ENCODE measurements at regions not wholly inside any gene's neighbourhood (a gene's known extent, or its start where the extent isn't known, plus 50 kb on each side); places are given as distances from the start of the nearest gene placed in this dataset.

DNA sequence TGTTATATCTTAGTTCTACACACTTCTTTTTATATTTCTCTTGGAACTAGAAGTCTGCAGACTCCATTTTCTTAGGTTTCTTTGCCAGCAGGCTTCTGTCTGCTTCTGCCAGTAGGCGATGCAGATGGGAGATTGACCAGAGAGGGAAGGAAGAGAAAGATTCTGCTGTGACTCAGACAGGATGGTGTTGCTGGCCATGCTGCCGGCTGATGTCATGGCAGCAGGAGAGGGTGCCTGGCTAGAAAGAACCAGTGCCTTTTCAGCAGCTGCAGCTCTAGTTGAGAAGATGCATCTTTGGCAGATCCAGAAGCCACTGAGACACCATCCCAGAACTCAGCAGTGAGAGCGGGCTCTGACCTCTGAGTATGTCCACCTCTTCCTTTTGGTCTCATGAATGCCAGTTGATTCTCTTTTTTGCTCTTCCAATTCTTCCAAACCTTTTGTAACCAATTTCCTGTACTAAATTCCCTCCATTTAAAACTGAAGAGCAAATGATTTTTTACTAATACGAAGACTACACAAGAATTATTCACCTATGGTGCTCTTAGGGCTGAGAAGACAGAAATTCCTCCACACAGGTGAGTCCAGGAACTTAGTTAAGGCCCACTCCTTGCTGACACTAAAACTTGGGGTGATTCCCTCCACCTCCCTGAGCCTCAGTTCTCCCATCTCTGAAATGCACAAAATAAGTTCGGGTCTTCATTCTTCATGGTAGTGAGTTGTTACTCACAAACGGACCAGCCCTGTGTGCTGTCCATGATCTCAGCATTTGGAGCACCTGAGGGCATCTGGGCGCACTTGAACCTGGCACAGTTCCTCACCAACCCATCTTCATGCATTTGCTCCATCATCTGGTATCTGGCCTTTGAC, 200.7 kb downstream of the MYCN start:
- DNase-seq: no peak

DNA sequence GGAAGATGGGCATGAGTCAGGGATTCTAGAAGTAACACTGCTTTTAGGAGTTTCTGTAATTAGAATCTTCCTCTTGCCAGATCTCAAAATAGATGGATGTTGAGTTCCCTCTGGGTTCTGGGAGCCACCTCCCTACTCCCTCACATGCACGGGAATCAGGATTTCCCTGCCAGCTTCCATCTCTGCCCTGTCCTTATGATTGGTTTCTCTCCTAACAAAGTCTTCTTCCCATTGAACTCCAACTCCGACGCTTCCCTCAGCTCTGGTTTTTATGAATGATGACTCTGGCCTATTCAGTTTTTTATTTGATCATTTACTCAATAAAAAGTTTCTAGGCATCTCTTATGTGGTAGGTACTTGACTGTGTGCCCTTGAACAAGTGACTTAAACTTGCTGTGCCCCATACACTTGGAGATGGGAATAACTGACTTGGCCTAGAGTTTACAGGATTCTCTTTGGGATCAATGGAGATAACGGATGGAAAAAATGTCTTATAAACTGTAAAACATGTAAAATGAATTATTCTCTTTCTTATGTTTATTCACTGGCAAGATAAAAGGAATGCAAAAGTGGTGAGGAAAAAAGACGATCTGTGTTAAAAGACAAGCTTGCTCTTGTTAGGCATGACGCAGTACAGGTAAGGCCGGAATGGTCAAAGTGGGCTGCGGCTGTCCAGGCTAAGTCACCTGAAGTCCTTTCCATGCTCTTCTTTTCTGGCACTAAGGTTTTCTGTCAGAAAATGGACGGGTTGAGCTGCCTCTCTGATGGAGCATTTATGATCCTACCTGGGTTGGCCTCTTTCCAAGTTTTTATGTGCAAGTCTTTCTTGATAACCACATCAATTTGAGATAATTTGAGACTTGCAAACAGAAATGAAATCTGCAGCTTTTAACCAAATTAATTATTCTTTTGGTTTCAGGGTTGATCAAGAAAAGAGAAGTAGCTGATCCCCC, 199.6 kb downstream of the MYCN start:
- DNase-seq: no peak

- no peak for DNase-seq
Measured at GRCh38 chr2:16138811-16139662, 198.7 kb downstream of the MYCN start.

DNA sequence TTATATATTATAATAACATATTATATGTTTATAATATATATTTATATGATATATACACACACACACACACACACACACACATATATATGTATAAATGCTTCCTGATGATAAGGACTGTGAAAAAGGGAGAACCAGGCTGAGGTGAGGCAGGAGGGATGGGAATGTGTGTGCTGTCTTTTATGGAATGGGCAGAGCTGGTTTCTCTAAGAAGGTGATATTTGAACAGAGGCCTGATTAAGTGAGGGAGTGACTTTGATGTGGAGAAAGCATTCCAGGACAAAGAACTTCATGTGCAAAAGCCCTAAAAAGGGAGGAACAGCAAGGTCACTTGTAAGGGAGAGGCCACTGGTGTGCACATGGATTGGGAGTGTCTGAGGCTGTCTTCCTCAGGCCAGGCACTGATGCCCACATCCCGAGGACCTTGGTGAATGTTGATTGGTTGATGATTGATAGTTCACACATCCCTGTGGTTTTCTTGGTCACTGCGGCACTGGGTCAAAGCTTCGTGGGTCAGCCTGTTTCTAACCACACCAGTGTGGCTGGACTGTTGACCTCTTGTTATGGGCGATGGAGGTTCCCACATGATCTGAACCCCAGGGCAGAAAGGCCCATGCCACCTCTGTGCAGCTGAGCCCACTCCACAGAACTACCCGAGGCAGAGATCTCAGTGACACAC, 196.9 kb downstream of the MYCN start:
- DNase-seq: no peak

DNA sequence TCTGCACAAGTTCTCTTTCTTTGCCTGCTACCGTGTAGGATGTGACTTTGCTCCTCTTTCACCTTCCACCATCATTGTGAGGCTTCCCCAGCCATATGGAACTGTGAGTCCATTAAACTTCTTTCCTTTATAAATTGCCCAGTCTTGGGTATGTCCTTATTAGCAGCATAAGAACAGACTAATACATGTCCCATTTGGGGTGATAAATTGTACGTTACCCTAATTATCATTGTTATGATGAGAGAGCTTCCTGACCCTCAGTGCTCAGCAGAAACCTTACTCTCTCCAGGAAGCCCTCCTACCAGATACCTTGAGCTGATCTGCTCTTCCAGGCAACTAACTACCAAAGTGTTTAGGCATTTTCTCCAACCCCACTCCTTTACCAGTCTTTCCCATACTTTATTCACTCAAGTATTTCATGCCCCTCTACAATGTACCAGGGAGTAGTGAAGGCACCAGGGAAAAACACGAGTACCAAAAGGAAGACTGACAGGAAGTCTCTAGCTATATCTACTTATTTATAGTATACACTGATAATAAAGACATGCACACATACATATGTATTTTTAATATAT, 196.2 kb downstream of the MYCN start:
- DNase-seq: no peak

- DNase-seq: no peak
Measured at GRCh38 chr2:16135913-16136310, 195.6 kb downstream of the MYCN start.

DNA sequence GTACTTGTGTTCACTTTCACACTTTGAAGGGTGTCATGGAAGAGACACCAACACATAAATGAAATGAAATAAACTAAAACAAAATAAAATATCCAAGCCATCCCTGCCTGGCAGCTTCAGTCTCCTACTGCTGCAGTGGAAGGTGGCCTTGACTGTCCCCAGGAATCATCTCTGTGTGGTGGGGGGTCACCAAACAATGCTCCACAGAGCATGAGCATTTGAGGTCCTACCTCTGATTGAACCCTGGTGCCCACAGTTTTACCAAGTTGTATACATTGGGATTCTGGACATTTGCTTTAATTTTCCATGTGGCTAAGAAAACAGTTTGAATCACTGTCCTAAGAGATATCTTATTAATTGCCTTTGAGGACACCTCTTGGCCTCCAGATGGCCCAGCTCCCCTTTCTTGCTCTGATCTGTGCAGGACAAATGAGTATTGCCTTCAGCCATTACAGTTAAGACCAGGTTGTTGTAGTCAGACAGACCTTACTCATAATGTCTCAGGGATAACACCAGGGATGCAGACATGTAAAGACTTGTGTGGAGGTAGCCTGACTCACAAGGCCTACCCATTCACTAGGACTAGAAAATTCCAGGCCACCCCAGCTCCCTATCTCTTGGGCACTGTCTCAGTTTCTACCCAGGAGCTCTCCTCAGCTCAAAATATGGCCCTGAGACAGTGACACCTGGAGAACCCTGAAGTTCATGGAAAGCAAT, 195.0 kb downstream of the MYCN start:
- no peak for DNase-seq

DNA sequence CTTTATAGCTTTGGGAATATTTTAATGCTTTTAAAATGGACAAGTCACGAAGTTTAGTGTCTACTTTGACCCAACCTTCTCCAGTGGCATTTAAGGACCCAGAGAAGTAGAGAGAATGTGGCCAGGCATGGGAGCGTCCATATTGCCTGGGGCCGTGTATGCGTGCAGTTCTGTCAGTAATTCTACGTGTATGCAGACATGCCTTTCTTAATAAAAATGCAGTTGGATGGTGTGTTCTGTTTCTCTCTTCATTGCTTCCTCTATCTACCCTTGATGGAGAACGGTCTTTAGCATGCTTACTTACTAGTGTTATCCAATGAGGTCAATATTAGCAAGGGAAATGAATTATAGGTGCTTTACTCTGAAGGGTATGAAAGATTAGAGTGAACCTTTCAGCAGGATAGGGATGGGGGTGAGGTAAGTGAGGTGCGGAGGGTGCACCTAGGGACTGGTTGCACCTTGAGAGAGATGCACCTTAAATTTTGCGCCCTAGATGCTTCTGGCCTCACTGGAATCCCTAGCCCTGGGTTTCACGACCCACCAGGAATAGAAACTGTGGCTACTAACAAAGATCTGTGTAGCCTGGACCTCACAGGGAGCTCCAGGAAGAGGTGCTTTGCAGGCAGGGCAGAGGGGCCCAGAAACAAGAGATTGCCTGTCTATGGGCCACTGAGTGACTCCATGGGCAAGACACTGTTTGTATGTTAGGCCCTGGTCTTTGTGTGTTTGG, 194.3 kb downstream of the MYCN start:
- no peak for DNase-seq

- no peak for DNase-seq
Measured at GRCh38 chr2:16130906-16131400, 190.6 kb downstream of the MYCN start.

DNA sequence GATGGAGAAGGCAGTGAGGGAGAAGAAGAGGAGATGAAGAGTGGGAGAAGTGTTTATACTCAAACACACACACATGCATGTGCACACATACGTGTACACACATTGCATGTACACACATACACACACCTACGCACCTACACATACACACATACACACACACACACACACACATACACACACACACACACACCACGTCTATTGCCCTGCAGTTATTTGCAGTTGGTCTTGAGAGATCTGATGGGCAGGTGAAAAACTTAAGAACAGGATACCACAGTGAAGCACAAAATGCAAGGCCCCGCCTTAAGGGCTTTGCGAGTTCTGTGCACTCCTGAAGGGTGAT, 190.2 kb downstream of the MYCN start:
- DNase-seq: no peak

DNA sequence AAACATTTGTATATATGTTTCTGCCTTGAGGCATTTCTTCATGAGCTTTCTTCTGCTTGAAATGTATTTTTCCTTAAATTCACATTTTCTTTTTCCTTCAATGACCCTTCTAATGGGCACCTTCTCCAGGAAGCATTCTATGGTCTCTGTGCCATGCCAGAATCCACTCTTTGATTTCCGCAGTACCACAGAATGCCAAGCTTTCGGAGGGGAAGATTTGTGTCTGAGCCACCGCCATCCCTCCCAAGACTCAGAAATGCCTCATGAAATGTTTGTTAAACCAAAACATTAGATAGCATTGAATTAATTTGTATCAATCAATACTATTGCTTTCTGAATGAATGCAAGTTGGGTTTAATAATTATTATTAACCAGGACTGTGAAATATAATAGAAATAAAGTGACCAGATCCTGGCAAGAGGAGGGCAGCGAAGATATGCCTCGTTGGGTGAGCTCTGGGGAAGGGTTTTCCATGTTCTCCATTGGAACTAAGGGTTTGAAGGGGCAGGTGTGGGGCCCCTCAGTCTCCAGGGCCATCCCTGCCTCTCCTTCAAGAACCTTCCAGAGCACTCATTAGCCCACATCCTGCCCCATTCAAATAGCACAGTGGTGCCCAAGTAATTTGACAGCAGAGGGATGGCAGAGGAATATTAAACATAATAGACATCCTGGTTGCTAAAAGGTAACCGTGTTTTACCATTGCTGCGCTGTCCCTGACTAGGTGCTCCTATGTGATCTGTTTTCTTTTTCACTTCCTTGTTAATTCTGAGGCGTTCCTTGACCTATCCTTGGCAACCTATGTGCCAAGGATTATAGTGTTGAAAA, 189.6 kb downstream of the MYCN start:
- DNase-seq: no peak

GRCh38 chr2:16128746-16129610, 188.6 kb downstream of the MYCN start:
- DNase-seq: no peak

DNA sequence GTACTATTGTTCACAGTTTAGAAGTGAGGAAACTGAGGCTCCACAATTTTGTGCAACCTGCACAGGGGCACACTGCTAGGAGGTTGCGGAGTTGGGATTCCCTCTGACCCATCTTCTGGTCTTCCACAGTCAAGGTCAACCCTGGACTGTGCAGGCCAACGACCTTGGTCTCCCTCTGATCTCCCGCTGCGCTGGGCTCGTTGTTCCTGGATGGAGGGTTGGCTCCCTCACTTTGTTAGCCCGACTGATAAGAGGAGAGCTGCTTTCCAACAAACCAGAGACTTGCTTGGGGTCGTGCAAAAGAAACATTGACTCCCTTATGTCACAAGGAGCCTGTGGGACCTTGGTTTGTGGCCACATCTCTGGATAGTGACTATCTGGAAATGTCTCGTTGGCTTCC, 187.6 kb downstream of the MYCN start:
- no peak for DNase-seq

DNA sequence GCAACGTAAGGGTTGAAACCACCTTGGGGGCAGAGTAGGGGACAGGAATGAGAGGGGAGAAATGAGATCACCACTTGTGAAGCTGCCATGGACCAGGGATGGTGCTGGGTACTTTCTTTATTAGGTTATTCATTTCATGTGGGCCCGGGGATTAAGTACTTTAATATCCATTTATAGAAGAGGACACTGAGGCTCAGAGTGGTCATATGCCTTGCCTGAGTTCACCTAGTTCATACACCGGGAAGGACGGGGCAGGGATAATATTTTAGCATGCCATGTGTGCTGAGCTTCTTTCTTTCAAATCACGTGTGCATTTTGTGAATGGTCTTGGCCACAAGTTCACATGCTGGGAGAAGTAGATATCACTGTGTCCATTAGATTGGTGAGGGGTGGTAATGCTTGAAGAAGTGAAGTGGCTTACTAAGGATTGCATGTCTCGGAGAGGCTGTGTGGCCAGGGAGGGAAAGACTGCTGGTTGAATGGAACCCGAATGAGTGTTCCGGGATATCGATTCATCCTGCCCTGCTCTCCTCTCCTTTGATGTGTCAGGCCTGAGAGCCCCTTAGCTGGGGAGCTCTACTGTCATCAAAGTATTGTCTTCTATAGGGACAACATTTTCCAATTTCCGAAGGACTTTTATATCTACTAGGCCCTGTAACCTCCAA, 187.1 kb downstream of the MYCN start:
- no peak for DNase-seq

DNA sequence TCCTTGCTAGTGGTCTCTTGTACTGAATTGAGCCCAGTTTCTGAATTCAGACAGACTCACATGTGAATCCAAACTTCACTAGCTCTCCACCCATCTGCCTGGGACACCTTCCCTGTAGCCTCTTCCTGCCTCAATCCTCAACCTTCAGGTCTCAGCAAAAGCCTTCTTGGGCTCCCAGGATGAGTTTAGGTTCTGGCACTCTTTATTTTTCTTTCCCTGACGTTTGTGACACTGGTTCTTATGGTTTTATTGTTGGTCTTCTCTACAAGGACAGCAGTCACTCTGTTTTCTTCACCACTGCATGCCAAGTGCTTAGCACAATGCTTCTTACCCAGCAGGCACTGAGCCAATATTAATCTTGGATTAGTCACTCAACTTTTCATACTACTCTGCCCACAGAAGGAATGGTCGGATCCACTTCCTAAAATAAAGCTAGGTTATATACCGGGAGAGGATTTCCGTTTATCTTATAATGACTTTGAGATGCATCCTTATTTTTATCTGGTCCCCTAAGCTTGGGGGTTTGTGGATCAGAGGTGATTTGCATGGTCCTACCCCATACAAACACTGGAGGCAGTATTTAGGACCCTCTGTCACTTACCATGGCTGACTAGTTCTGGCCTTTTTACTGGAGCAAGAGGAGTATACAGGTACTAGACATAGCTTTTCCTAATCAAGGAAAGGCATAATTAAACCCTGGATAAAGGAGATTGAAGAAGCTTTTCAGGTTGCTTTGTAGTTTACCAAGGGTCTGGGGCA, 186.3 kb downstream of the MYCN start:
- no peak for DNase-seq

- DNase-seq: no peak
Measured at GRCh38 chr2:16125614-16126516, 185.5 kb downstream of the MYCN start.
